Non-pigmented ciliary epithelial cell (primary cell): ENCODE measurements at regions not wholly inside any gene's neighbourhood (a gene's known extent, or its start where the extent isn't known, plus 50 kb on each side); places are given as distances from the start of the nearest gene placed in this dataset.

Experiments used
- DNase-seq: peaks from one replicate; pipeline ENCODE4 v3.0.0-alpha.2; 2010; ENCODE audit warnings: low read depth

DNA sequence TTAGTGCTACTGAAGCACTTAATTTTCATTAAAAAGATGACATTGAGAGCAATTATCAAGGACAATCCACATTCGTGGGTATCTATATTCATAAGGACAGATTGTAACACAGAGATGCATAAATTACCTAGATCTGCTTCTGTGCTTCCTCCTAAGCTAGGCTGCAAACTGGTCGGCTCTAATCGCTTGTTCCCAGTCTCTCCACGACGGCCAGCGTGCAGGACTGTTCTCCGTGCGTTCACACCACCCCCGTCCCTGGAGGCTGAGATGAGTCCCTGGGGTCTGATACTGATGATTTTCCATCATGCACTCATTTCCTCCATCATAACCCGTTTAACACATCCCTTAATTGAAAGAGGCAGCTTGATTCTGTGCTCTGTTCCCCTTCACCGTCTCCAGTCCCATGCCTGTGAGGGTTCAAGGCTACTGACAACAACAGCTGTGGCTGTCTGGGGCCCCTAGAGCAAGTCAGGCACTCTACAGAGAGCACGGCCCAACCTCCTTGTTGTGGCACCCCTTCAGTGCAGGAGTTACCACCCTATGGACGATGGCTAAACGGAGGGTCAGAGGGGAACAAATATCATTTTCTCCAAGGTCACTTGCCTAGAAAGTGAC, 469.6 kb downstream of the NPHP4 start:
- DNase-seq, result no peak

DNA sequence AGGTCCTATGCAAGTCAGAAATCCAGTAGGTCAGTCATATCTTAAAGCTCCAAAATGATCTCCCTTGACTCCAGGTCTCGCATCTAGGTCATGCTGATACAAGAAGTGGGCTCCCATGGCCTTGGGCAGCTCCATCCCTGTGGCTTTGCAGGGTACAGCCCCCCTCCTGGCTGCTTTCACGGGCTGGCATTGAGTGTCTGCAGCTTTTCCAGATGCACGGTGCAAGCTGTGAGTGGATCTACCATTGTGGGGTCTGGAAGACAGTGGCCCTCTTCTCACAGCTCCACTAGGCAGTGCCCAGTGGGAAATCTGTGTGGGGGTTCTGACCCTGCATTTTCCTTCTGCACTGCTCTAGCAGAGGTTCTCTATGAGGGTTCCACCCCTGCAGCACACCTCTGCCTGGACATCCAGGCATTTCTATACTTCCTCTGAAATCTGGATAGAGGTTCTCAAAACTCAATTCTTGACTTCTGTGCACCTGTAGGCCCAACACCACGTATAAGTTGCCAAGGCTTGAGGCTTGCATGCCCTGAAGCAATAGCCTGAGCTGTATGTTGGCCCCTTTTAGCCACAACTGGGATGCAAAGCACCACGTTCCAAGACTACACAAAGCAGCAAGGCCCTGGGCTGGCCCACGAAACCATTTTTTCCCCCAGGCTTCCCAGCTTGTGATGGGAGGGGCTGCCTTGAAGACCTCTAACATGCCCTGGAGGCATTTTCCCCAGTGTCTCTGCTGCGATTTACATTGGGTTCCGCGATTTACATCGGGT, 472.7 kb downstream of the NPHP4 start:
- no peak for DNase-seq

GRCh38 chr1:5516756-5517155, 475.5 kb downstream of the NPHP4 start:
- no peak for DNase-seq

DNA sequence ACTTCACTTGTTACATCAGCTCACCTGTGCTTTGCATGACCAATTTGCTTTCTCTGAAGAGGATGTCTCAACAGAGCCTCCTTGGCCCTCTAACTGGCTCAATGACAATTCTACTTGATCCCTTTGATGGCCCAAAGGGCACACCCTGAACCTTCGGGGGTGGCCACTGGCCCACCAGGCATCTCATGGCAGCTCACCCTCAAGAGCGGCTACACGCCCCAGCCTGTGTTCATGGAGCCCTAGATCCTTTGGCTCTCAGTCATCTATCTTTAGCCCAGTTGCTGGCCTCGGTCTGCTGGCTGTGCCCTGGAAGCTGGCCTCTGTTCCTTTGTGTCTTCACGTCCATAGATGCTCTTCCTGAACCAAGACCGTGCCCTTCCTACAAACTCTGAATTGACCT, 476.7 kb downstream of the NPHP4 start:
- no peak for DNase-seq

- DNase-seq, result no peak
These were observed 477.6 kb downstream of the NPHP4 start for GRCh38 chr1:5514527-5515183.

- no peak for DNase-seq
These were observed 478.2 kb downstream of the NPHP4 start for GRCh38 chr1:5513846-5514526.

GRCh38 chr1:5513179-5513578, 479.0 kb downstream of the NPHP4 start:
- no peak for DNase-seq

DNA sequence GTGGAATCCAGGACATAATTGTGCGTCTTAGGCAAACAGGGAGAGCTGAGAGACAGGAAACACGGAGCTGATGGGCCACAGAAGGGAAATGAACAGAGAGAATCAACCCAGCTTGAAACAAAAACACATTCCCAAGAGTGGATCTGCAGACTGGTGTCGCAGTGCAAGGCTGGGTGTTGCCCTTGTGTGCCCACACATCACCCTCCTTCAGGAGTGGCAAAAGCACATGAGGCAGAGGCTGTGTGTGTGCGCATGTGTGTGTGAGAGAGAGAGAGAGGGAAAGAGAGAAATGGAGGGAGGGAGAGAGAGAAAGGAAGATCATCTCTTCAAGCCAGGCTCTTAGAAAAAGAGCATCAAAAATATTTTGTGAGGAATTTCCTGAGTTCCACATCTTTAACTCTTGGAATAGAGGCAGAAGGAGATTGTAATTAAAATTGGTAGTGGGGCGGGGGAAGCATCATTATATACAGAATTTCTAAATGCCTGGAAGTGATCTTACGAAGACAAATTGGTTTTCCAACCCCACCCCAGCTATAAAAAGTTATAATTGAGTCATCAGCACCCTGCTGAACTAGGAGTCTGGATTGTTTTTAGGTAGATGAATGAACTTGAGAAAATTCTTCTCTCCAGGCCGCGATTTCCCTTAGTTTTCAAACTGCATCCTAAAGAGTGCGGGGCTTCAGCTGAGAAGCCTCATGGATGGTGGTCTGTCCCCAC, 480.7 kb downstream of the NPHP4 start:
- no peak for DNase-seq

- no peak for DNase-seq
These were observed 482.4 kb downstream of the NPHP4 start for GRCh38 chr1:5509664-5510452.

DNA sequence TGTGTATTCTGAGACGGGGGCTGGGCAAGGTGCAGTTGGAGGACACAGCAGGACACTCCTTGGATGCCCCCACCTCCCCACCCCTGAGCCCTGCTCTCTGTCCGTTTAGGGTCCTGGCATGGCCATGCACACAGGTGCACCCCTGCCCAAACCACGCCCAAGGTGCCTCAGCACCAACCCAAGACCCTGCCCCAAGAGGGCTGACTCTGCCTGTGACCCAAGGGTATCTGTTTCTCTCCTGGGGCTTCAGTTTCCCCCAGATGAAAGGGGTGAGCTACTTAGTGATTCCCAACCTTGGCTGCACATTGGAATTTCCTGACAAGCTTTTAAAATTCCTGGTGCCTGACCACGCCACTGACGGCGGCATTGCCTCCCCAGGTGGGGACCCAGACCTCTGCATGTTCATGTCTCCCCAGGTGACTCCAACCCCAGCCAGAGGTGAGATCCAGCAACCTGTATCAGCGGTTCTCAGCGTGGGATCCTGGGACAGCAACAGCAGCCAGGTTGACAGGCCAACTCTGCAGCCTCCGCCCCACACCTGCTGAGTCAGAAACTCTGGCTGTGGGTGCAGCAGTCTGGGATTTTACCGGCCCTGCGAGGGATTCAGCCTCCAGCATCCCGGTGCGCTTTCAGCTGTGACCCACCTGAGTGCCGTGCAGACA, 483.4 kb downstream of the NPHP4 start:
- no peak for DNase-seq

DNA sequence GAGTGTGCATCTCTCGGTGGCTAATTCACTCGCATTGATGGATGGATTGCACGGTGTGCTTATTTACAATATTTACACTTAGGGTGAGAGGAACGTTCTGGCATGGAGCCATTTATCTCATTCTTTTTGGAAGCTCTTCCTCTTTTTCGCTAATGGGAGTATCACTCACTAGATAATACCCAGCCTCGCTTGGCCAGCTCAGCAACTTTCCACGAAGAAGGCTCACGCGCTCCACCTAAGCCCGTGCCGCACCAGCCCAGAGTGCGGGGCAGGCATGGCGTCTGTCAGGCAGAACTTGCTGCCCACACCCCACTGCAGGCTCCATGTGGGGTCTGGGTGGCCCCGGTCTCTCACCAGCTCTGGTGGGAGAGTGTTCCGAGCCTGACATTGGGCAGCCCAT, 484.9 kb downstream of the NPHP4 start:
- DNase-seq, result no peak

DNA sequence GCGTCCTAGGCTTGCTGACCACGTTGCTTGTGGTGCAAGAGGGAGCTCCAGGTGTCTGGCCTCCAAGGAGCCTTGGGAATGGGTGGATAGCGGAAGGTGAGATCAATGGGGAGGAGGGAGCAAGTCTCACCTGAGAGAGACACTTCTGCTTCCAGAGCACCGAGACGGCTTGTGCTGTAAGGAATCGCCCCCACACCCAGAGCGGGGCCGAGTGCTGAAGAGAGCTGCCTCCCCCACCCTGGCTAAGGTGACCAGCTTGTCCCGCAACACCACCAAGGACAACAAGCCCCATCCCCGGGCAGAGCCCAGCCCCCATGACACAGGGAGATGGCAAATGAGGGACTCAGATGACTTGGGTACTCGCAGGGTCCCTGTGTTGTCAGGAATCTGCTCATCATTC, 485.6 kb downstream of the NPHP4 start:
- DNase-seq, result no peak

DNA sequence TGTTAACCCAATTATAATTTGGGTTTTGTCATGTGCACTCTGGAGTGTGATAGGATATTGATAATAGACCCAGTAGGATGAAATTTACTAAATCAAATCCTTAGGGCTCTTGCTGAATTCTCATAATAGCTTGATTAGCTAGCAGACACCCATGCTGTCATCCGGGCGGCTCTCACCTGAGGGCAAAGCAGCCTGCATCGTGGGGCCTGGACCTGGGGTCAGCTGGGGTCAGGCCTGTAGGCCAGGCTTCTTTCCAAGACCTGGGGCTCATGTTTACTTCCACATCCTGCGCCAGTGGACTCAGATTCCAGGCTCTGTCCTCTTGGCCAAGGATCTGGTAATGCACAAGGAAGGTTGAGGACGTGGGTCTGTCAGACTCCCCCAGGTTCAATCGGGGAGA, 486.3 kb downstream of the NPHP4 start:
- DNase-seq, result no peak

DNA sequence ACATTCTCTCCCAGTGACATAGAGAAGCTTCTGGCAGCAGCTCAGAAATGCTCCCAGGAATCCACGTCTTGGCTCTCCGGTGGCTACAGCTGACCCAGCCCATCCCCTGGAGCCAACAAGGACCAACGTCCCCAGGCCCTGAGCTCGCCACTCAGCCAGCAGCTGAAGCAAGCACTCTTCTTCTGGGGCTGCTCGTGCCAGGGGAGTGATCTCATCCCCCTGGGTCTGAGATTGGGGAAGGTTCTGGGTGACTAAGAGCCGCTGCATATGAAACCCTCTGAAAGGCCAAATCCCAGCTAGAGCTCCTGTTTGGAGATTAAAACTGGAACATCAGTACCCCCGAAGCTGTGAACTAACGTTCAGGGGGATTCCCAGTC, 487.9 kb downstream of the NPHP4 start:
- DNase-seq, result no peak

GRCh38 chr1:5503556-5504363, 488.5 kb downstream of the NPHP4 start:
- no peak for DNase-seq

- no peak for DNase-seq
These were observed 489.7 kb downstream of the NPHP4 start for GRCh38 chr1:5502311-5503194.

- no peak for DNase-seq
These were observed 490.9 kb downstream of the NPHP4 start for GRCh38 chr1:5501206-5501930.

- DNase-seq, result no peak
These were observed 491.7 kb downstream of the NPHP4 start for GRCh38 chr1:5500541-5500940.
